Effector memory CD4-positive, alpha-beta T cell (primary cell): ENCODE measurements at regions not wholly inside any gene's neighbourhood (a gene's known extent, or its start where the extent isn't known, plus 50 kb on each side); places are given as distances from the start of the nearest gene placed in this dataset.

ENCODE experiments used
- DNase-seq, 3 donors: peaks; one replicate each; pipeline ENCODE4 v3.0.0-alpha.2; 2020
- H3K27ac ChIP-seq: 2 replicates; pipeline ENCODE4 v1.7.0; 2013; ENCODE audit warnings: mild to moderate bottlenecking, low read length, moderate library complexity; ENCODE audit not compliant: insufficient read depth, poor library complexity, severe bottlenecking
- H3K27me3 ChIP-seq: replicated peaks from 2 replicates; pipeline ENCODE4 v1.7.0; 2013; ENCODE audit warnings: mild to moderate bottlenecking, low read length; ENCODE audit not compliant: insufficient read depth, control insufficient read depth, poor library complexity, severe bottlenecking
- H3K36me3 ChIP-seq: 2 replicates; pipeline ENCODE4 v1.7.0; 2013; ENCODE audit warnings: mild to moderate bottlenecking, low read length, moderate library complexity; ENCODE audit not compliant: control insufficient read depth, insufficient read depth
- H3K4me1 ChIP-seq: 2 replicates; pipeline ENCODE4 v1.7.0; 2013; ENCODE audit warnings: low read length, mild to moderate bottlenecking; ENCODE audit not compliant: control insufficient read depth, insufficient read depth, poor library complexity, severe bottlenecking
- H3K4me3 ChIP-seq: 2 replicates; pipeline ENCODE4 v1.7.0; 2013; ENCODE audit warnings: low read length, low read depth, mild to moderate bottlenecking; ENCODE audit not compliant: insufficient read depth, poor library complexity, severe bottlenecking
- H3K9me3 ChIP-seq: 2 replicates; pipeline ENCODE4 v1.7.0; 2013; ENCODE audit warnings: mild to moderate bottlenecking, low read length, moderate library complexity; ENCODE audit not compliant: control insufficient read depth

DNA sequence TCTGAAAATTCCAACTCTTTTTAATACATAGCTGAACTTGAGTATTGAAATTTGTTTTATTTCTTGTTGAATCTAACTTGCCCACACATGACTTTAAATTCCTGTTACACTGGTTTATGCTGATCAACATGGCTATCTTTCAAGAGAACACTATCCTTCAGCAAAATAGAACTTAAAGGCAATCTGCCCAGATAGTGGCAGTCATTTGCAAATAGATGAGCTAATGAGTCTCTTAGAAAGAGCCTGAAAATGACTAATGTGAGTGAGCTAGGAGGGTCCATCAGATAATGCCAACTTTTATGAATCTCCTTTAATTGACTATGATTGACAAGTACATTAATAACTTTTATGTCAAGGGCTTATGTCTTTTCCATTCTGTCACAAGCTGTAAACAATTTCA, 1360.8 kb upstream of the C9orf72 start:
- Histone ChIP-seq H3K4me1 (no peaks in the 10 kb centered on the region), H3K36me3 (no peaks in the 10 kb centered on the region), H3K27me3 (no peaks in the 10 kb centered on the region), H3K4me3 (no peak overlapping the region), H3K9me3 (no peaks in the 10 kb centered on the region), H3K27ac (no peak overlapping the region)
- no peak for DNase-seq

DNA sequence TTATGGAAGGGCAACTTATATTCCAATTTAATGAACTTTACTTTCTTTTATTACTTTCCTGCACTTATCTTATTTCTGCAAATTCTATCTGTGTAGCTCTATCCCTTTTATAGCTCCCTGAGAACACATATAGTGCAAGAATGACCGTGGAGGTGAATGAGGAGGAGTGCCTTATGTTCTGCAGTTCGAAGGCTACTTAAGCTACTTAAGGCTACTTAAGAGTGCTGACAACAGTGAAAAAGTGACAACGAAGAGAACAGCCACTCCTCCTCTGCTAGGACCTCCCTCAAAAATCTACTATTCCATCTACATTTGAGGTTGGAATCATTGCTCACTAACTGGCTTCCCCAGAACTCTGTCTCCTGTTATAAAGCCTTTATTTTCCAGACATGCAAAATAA, 1365.7 kb upstream of the C9orf72 start:
- Histone ChIP-seq H3K27me3 (no peaks in the 10 kb centered on the region), H3K4me1 (no peaks in the 10 kb centered on the region), H3K36me3 (no peaks in the 10 kb centered on the region), H3K4me3 (no peak overlapping the region), H3K9me3 (no peaks in the 10 kb centered on the region), H3K27ac (no peak overlapping the region)
- no peak for DNase-seq

GRCh38 chr9:28941856-28942255, 1368.6 kb upstream of the C9orf72 start:
- Histone ChIP-seq H3K27me3 (no peaks in the 10 kb centered on the region), H3K9me3 (no peaks in the 10 kb centered on the region), H3K4me3 (no peak overlapping the region)

GRCh38 chr9:28942941-28943340, 1369.7 kb upstream of the C9orf72 start:
- H3K27me3 ChIP-seq: no peaks in the 10 kb centered on the region
- DNase-seq: no peak
- H3K36me3 ChIP-seq: no peaks in the 10 kb centered on the region
- no peaks in the 10 kb centered on the region for H3K4me1 ChIP-seq
- no peaks in the 10 kb centered on the region for H3K9me3 ChIP-seq
- no peak overlapping the region for H3K27ac ChIP-seq
- no peak overlapping the region for H3K4me3 ChIP-seq

More at GRCh38 chr9:28941856-28942255, 1368.6 kb upstream of the C9orf72 start:
- H3K27ac ChIP-seq: no peak overlapping the region
- no peaks in the 10 kb centered on the region for H3K36me3 ChIP-seq
- H3K4me1 ChIP-seq: no peaks in the 10 kb centered on the region
- DNase-seq: no peak

- Histone ChIP-seq H3K9me3 (no peaks in the 10 kb centered on the region), H3K27ac (no peak overlapping the region), H3K27me3 (no peaks in the 10 kb centered on the region), H3K4me3 (no peak overlapping the region), H3K36me3 (no peaks in the 10 kb centered on the region), H3K4me1 (no peaks in the 10 kb centered on the region)
- DNase-seq: no peak
Measured at GRCh38 chr9:28946648-28947047, 1373.4 kb upstream of the C9orf72 start.

GRCh38 chr9:28951945-28952344, 1378.7 kb upstream of the C9orf72 start:
- H3K36me3 ChIP-seq: no peaks in the 10 kb centered on the region
- H3K4me3 ChIP-seq: no peak overlapping the region
- no peaks in the 10 kb centered on the region for H3K4me1 ChIP-seq
- no peaks in the 10 kb centered on the region for H3K27me3 ChIP-seq
- H3K27ac ChIP-seq: no peak overlapping the region
- H3K9me3 ChIP-seq: no peaks in the 10 kb centered on the region
- no peak for DNase-seq

GRCh38 chr9:28956116-28956880, 1383.0 kb upstream of the C9orf72 start:
- DNase-seq: no peak
- no peaks in the 10 kb centered on the region for H3K9me3 ChIP-seq
- no peak overlapping the region for H3K27ac ChIP-seq
- no peaks in the 10 kb centered on the region for H3K27me3 ChIP-seq
- H3K36me3 ChIP-seq: no peaks in the 10 kb centered on the region
- no peak overlapping the region for H3K4me3 ChIP-seq
- H3K4me1 ChIP-seq: no peaks in the 10 kb centered on the region

DNA sequence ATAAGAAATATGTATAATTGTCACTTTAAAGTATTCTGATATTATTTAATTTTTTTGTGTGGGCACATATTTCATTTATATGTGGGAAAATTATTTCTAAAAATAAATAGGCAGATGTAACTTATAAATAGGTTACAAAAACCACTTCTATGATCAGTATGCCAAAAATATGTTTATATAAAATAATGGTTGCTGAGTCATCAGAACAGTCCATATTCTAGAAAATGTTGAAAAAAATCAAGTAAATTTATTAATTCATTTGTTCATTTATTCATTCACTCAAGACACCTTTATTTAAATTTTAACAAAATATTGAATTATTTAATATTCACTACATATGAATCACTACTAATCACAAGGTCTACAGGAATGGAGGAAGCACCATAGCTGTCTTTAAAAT, 1387.3 kb upstream of the C9orf72 start:
- no peak for DNase-seq
- no peaks in the 10 kb centered on the region for H3K9me3 ChIP-seq
- H3K27me3 ChIP-seq: no peaks in the 10 kb centered on the region
- H3K36me3 ChIP-seq: no peaks in the 10 kb centered on the region
- no peak overlapping the region for H3K27ac ChIP-seq
- H3K4me1 ChIP-seq: no peaks in the 10 kb centered on the region
- H3K4me3 ChIP-seq: no peak overlapping the region

- Histone ChIP-seq H3K4me1 (no peaks in the 10 kb centered on the region), H3K27me3 (no peaks in the 10 kb centered on the region), H3K27ac (no peak overlapping the region), H3K4me3 (no peak overlapping the region), H3K36me3 (no peaks in the 10 kb centered on the region), H3K9me3 (no peaks in the 10 kb centered on the region)
- no peak for DNase-seq
Measured at GRCh38 chr9:28961623-28962022, 1388.3 kb upstream of the C9orf72 start.

GRCh38 chr9:28967226-28967625, 1393.9 kb upstream of the C9orf72 start:
- DNase-seq: no peak

More at GRCh38 chr9:28967226-28967625, 1393.9 kb upstream of the C9orf72 start:
- no peak overlapping the region for H3K4me3 ChIP-seq
- H3K4me1 ChIP-seq: no peaks in the 10 kb centered on the region
- no peaks in the 10 kb centered on the region for H3K27me3 ChIP-seq
- H3K36me3 ChIP-seq: no peaks in the 10 kb centered on the region
- H3K27ac ChIP-seq: no peak overlapping the region
- no peaks in the 10 kb centered on the region for H3K9me3 ChIP-seq
